PC-3 (cell line): ENCODE measurements at regions not wholly inside any gene's neighbourhood (a gene's known extent, or its start where the extent isn't known, plus 50 kb on each side); places are given as distances from the start of the nearest gene placed in this dataset.

Experiments
- ATAC-seq: fragments of 200-7000 bp; cut with Tn5 transposase; 2 replicates; pipeline ENCODE4 v1.9.1; 2020; ENCODE audit warnings: mild to moderate bottlenecking, moderate library complexity
- BruUV-seq: library from RNA; stranded (reverse); fragments of 400-500 nt; replicated peaks from 2 replicates; lab custom pipeline; 2021; lab: Mats Ljungman, UMichigan
- CTCF ChIA-PET: fragments of 300-600 bp; sonication (Branson Sonifier 250); formaldehyde crosslinking; loops from one replicate; lab custom pipeline; 2022; ENCODE audit warnings: antibody characterized with exemption; lab: Charles Lee
- POLR2A ChIA-PET: fragments of 300-600 bp; sonication (Branson Sonifier 250); formaldehyde crosslinking; loops from one replicate; lab custom pipeline; 2022; ENCODE audit warnings: antibody characterized with exemption; ENCODE audit not compliant: unreplicated experiment; lab: Charles Lee
- DNase-seq: peaks from one replicate; pipeline ENCODE4 v3.0.0-alpha.2; 2015
- H2AFZ ChIP-seq: fragments of 300-600 bp; sonication (generic); 2 replicates; pipeline ENCODE4 v1.6.0; 2016; ENCODE audit warnings: antibody characterized with exemption, low read length
- H3F3A ChIP-seq: fragments of 300-600 bp; sonication (generic); one replicate; pipeline ENCODE4 v1.6.0; 2017; ENCODE audit warnings: antibody characterized with exemption, low read length, control low read depth, mild to moderate bottlenecking; ENCODE audit not compliant: unreplicated experiment
- H3K27ac ChIP-seq: fragments of 300-600 bp; sonication (generic); 2 replicates; pipeline ENCODE4 v1.5.1; 2016; ENCODE audit warnings: mild to moderate bottlenecking, low read length
- H3K27me3 ChIP-seq: fragments of 300-600 bp; sonication (generic); 2 replicates; pipeline ENCODE4 v1.6.1; 2016; ENCODE audit warnings: low read length, mixed read lengths
- H3K36me3 ChIP-seq: fragments of 300-600 bp; sonication (generic); 2 replicates; pipeline ENCODE4 v1.6.1; 2016; ENCODE audit warnings: low read depth, mixed run types, low read length, mixed read lengths
- H3K4me1 ChIP-seq: fragments of 300-600 bp; sonication (generic); 2 replicates; pipeline ENCODE4 v1.5.1; 2016; ENCODE audit warnings: low read length; ENCODE audit not compliant: insufficient read depth
- H3K4me2 ChIP-seq: fragments of 300-600 bp; sonication (generic); 2 replicates; pipeline ENCODE4 v1.6.0; 2016; ENCODE audit warnings: low read length
- H3K4me3 ChIP-seq: fragments of 300-600 bp; sonication (generic); 2 replicates; pipeline ENCODE4 v1.5.1; 2016; ENCODE audit warnings: mild to moderate bottlenecking, low read length, mixed read lengths
- H3K79me2 ChIP-seq: fragments of 300-600 bp; sonication (generic); 2 replicates; pipeline ENCODE4 v1.6.1; 2017; ENCODE audit warnings: low read length, mixed read lengths
- H3K9ac ChIP-seq: fragments of 300-600 bp; sonication (generic); 2 replicates; pipeline ENCODE4 v1.6.0; 2016; ENCODE audit warnings: mild to moderate bottlenecking, low read length
- H3K9me2 ChIP-seq: fragments of 300-600 bp; sonication (generic); replicated peaks from 2 replicates; pipeline ENCODE4 v1.6.1; 2016; ENCODE audit warnings: mixed run types, low read length, mixed read lengths
- H3K9me3 ChIP-seq: fragments of 300-600 bp; sonication (generic); 2 replicates; pipeline ENCODE4 v1.6.1; 2016; ENCODE audit warnings: low read length, mixed read lengths
- H4K20me1 ChIP-seq: fragments of 300-600 bp; sonication (generic); 2 replicates; pipeline ENCODE4 v1.6.1; 2016; ENCODE audit warnings: low read length, mixed read lengths
- CTCF ChIP-seq: fragments of 300-600 bp; sonication (generic); conservative IDR thresholded peaks from 2 replicates; pipeline ENCODE4 v1.5.1; 2017; ENCODE audit warnings: antibody characterized with exemption, low read depth, mild to moderate bottlenecking, low read length
- EZH2 ChIP-seq: fragments of 300-600 bp; sonication (generic); IDR thresholded peaks from one replicate; pipeline ENCODE4 v1.6.1; 2017; ENCODE audit warnings: antibody characterized with exemption, mild to moderate bottlenecking, low read length; ENCODE audit not compliant: unreplicated experiment
- EZH2phosphoT487 ChIP-seq: fragments of 300-600 bp; sonication (generic); IDR thresholded peaks from 2 replicates; pipeline ENCODE4 v1.6.1; 2018; ENCODE audit warnings: mild to moderate bottlenecking, antibody characterized with exemption, low read length, borderline replicate concordance
- intact Hi-C: fragments of 100-400 bp; cut with micrococcal nuclease; formaldehyde crosslinking; loops from 2 replicates; pipeline ENCODE4 v1.9.0; 2023

DNA sequence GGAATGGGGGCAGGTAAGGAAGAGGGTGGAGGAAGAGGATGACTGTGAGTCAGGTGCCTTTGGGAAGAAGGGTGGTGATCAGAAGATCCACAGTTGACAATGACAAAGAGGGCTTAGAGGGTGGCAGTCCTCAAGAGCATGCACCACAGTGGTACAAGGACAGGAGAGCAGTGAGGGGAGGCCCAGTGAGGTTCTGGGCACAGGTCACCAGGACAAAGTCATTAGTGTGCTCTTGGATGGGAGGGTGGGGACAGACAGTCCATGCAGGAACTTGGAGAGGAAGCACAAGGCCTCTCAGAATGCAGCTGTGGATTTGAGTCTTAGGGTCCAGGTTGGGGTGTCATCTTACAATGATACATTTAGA lies 75.1 kb downstream of the RHOU start:
- intact Hi-C loops: no loop called here
- no peak overlapping the region for H3K4me2 ChIP-seq
- DNase-seq: no peak
- H3K4me1 ChIP-seq: no peaks in the 10 kb centered on the region
- no peak overlapping the region for H3K27ac ChIP-seq
- H3K27me3 ChIP-seq: peaks cover 42% of the 10 kb centered on the region
- no peaks in the 10 kb centered on the region for H3F3A ChIP-seq
- no peak overlapping the region for H3K4me3 ChIP-seq
- H4K20me1 ChIP-seq: no peaks in the 10 kb centered on the region
- no peak for ATAC-seq
- no peaks in the 10 kb centered on the region for H3K36me3 ChIP-seq
- no peak overlapping the region for H2AFZ ChIP-seq
- H3K9ac ChIP-seq: no peak overlapping the region
- no peak for TF ChIP-seq CTCF
- no peak for TF ChIP-seq EZH2
- no peak for TF ChIP-seq EZH2phosphoT487
- POLR2A ChIA-PET: no interaction called here
- H3K79me2 ChIP-seq: no peaks in the 10 kb centered on the region
- CTCF ChIA-PET: no interaction called here
- no TSS peak for BruUV-seq
- H3K9me3 ChIP-seq: no peaks in the 10 kb centered on the region
- no peaks in the 10 kb centered on the region for H3K9me2 ChIP-seq

- Histone ChIP-seq H3K9me2 (no peaks in the 10 kb centered on the region), H4K20me1 (no peaks in the 10 kb centered on the region), H3K4me3 (no peak overlapping the region), H2AFZ (no peak overlapping the region), H3F3A (no peaks in the 10 kb centered on the region), H3K27me3 (peaks cover 42% of the 10 kb centered on the region), H3K4me1 (no peaks in the 10 kb centered on the region), H3K9ac (no peak overlapping the region), H3K36me3 (no peaks in the 10 kb centered on the region), H3K79me2 (no peaks in the 10 kb centered on the region), H3K27ac (no peak overlapping the region), H3K4me2 (no peak overlapping the region), H3K9me3 (no peaks in the 10 kb centered on the region)
- BruUV-seq: no TSS peak
- POLR2A ChIA-PET: no interaction called here
- no peak for ATAC-seq
- CTCF ChIA-PET: no interaction called here
- TF ChIP-seq CTCF (no peak), EZH2phosphoT487 (no peak), EZH2 (no peak)
- DNase-seq: no peak
- intact Hi-C loops: no loop called here
These were observed 75.8 kb downstream of the RHOU start for GRCh38 chr1:228810878-228811711.

- H3K4me3 ChIP-seq: no peak overlapping the region
- no peak for DNase-seq
- CTCF ChIA-PET: no interaction called here
- no peaks in the 10 kb centered on the region for H3K4me1 ChIP-seq
- intact Hi-C loops: no loop called here
- H4K20me1 ChIP-seq: no peaks in the 10 kb centered on the region
- no peak for TF ChIP-seq CTCF
- TF ChIP-seq EZH2phosphoT487: no peak
- no peak for TF ChIP-seq EZH2
- ATAC-seq: no peak
- no peaks in the 10 kb centered on the region for H3K9me3 ChIP-seq
- H3K9me2 ChIP-seq: no peaks in the 10 kb centered on the region
- H3K4me2 ChIP-seq: no peak overlapping the region
- no peak overlapping the region for H3K9ac ChIP-seq
- H3K36me3 ChIP-seq: no peaks in the 10 kb centered on the region
- H3K79me2 ChIP-seq: no peaks in the 10 kb centered on the region
- POLR2A ChIA-PET: no interaction called here
- H2AFZ ChIP-seq: no peak overlapping the region
- H3K27ac ChIP-seq: no peak overlapping the region
- H3F3A ChIP-seq: no peaks in the 10 kb centered on the region
- peaks cover 42% of the 10 kb centered on the region for H3K27me3 ChIP-seq
- no TSS peak for BruUV-seq
These were observed 76.5 kb downstream of the RHOU start for GRCh38 chr1:228811712-228812305.
